ENCODE measurements at regions not wholly inside any gene's neighbourhood (a gene's known extent, or its start where the extent isn't known, plus 50 kb on each side); places are given as distances from the start of the nearest gene placed in this dataset.
A peak's percentile ranks its signal among the peaks of the same experiment; 100 is the strongest.

DNA sequence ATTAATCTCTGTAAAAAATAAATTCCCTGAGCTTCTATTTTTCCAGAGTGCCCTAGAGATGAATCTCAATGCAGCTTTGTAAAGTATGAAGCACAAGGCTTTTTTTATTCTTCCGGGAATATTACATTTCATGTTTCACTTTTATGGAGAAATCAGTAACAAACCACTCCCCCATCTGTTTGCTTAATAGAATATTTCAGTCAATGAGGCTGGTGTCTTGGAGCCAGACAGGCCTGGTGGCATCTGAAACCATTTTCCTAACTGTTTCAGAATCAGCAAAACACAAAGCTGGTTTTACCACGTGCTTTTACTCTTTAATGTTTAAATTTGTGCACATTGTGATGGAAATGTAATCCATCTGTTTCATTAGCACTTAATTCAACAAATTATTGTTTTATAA is 400.8 kb upstream of the HSF2 start:
- no peak for DNase-seq (ENCODE audit: low read depth, low spot score)

DNA sequence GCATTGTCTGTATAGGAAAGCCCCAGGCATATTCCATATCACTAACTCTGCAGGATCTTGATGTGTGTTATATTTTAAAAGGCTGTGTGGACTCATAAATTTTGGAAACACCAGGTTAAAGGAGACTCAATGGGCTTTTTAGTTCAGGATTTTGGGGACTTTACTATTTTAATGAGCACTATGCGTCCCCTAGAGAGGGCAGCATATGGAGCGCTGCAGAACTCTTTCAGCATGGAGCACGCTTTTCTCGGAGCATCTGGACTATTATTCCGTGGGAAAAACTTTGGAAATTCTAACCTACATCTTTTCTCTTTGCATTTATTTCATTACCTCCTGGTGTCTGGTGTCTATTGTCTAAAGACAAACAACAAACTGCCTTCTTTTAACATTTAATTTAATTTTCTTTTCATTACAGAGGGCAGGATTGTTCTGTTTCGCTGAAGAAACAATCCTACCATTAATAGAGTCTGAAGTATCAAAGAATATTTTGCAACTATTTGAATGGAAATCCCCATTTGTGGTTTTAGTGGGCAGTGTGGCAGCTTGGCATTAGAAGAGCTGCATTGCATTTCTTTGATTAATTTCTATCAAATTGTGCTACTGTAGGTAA is 399.9 kb upstream of the HSF2 start:
- no peak for DNase-seq (ENCODE audit: low read depth, low spot score)

DNA sequence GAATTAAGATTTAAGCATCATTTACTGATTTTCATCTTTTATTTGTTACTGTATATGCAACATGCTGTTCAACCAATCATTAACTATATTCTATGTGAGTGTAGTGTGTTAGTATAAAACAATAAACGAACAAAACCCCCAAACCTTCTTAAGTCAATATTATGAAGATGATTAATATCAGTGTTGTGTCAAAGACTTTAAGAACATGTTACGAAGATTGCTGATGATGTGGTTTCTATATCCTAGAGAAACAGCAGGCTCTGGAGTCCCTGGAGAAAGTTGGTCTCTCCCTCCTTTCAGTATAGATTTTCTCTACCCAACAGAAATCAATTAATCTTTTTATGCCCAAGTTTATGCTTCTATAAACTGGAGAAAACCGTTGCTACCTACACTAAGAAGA is 393.8 kb upstream of the HSF2 start:
- peak; percentile 67 for DNase-seq (ENCODE audit: low read depth, low spot score)

DNA sequence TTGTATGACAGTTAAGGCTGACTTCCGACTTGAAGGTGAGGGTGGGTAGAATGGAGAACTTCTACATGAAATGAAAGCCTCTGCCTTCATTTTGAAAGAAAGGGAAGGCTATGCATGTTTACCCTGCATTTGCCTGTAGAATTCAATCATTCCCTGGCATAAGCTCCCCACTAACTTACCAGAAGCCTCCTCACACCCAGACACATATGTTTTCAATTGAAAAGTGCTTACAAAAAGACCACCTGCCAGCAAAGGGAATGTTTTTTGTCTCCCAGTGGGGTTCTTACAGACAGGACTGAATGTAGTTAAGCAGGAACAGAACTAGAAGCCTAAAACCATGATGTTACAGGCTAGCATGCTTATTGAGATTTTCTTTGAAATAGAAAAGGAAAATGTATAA is 392.1 kb upstream of the HSF2 start:
- peak; percentile 87 for DNase-seq (ENCODE audit: low read depth, low spot score)

DNA sequence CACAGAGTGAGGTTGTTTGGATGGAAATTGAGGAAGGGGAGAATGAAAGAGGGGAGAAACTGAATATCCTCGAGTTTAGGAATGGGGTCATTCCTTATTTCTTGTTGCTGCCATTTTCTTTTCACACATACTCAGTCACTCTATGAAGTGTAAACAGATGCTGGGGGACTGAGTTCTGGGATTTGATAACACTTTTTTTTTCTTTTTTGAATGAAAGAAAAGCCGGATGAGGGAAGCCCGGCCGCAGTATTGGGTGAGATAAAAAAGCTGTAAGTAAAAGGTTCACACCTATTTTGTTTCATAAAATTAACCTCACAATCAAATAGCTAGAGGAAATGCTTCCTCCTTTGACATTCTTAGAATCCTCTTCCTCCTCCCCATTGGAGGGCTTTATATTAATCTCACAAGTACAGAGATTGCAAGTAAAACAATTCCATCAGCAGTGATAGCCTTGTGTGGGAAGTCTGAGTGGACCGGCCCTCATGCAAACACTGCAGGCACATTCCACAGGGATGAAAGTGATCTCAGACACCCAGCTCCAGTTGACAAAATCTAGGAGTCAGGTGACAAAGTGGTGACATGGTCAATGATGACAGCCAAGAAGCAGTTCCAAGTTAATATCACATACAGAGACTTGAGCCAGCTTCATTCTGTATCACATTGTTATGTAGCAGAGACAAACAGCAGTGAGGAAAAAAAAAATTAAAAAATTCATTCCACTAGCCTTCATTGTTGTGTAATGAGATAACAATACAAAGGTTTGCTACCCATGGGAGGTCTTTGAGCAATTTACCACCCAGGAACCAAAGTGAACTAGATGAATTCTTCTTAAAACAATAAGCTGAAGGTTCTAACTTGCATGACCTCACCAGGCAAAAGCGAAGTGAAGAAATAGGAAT is 391.1 kb upstream of the HSF2 start:
- DNase-seq (ENCODE audit: low read depth, low spot score) = no peak

DNA sequence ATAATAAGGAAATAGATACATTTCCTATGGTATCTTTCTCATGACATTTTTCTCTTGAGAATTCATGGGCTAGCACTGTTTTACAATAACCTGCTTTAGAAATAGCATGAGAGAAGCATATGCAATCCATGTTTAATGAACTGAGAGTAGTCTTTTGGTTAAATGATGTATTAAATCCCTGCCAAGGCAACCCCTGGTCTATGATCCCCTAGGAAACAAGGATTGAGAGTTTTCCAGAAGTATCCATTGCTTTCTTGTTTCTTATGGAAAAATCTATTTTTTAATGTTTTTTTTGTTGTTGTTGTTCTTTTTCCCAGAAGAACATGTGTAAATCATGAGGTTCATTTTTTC is 390.5 kb upstream of the HSF2 start:
- DNase-seq (ENCODE audit: low read depth, low spot score) = no peak

DNA sequence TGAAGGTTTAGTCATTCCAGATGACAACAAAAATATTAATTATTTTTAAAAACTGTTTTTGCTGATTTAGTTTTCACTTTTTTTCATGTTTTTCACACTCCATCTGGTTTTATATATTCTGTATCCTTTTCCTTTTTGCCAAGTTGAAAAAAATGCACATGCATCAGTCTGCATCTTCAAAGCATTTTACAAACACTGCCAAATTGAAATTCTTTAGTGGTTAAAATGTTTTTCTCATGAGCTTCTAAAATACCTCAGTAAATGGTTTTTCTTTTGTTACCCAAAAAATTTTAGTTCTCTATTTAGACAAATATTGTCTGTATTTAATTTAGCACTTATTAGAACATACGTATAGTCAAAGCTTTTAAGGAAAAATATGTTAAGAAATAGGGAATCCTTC is 386.9 kb upstream of the HSF2 start:
- DNase-seq (ENCODE audit: low read depth, low spot score) = no peak

DNA sequence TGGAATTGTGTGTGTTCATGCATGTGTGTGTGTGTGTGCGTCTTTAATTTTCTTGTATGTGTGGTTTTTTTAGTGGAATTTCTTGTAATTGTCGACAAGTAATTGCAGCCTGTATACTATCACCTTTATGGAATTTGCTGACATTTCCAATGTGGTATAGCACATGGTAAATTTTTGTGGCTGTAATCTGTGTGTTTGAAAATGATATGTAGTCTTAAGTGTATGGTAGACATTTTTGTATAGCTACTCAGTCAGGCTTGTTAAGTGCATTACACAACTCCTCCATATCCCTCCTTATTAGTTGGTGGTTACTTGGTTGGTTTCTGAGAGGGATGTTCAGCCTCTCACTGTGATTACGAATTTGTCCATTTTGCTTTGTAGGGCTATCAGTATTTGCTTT is 384.5 kb upstream of the HSF2 start:
- no peak for DNase-seq (ENCODE audit: low read depth, low spot score)

DNA sequence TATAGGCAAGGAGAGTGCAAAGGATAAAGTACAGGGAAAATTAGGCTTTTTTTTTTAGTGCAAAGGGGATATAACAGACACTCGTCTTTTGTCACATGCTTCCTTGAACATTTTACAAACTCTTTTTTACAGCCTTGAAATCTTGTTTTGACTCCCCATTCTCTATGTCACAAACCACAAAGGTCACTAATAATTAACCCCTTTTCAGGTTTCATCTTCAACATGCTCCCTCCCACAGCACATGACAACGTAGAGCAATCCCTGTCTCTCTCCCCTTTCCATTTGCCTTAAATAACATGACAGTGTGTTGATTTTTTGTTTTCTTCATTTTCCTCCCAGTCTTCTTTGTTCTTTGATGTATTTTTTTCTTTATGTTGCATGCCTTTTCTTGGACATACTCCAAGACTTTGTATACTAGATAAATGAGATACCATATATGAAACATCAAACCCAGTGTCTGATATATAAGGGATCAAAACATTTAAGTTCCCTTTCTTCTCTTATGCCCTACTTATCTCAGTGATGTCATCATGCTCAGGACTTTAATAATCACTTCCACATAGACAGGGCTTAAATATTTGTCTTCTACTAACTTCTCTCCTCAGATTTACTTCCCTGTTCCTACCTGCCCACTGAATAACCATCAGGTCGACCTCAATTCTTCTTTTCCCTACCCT is 378.7 kb upstream of the HSF2 start:
- DNase-seq (ENCODE audit: low read depth, low spot score) = no peak

DNA sequence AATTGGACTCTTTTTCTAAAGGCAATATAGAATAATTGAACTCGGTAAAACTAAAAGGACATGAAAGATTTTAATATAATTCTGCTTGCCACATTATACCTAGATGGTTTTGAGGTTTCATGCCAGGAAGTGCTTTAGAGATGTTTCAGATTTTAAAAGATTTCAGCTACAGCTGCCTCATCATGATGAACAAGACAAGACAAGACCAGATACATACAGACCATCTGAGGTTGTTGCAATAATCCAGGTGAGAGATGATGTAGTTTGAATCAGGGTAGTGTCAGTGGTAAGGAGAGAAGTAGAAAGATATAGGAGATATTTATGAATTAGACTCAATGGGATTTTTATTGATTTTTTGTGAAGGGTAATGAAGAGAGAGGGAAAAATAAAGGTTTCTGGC is 374.3 kb upstream of the HSF2 start:
- no peak for DNase-seq (ENCODE audit: low read depth, low spot score)

DNA sequence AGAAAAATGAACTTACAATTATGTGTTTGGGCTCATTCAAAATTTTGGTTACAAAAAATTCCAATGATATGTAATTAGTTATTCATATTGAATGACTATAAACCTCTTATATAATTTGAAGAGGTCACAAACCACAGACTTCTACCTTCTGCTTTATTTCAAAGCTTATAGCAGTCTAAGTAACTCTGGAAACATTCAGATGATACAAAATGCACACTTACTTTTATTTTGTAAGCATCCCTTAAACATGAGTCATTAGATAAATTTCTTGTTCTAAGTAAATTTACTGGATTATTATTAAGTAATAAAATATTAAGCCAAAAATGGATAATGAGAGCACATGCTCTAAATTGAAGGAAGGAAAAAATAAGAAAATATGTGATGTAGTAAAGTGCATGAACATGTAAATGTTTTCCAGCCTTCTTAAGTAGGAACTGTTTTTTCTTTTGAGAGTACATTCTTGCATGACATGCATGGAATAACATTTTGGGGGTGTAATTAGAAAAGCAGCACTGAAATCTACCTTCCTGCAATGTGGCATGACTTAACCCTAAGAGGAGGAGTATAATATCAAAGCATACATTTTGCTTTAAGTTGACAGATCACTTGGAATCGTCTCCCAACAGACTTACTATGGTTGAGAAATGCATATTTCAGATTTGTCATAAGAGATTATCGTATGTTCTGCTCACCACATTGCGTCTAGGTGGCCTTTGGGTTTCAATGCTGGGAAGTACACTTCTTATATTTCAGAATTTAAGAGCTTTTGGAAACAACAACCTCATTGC is 372.7 kb upstream of the HSF2 start:
- no peak for DNase-seq (ENCODE audit: low read depth, low spot score)

DNA sequence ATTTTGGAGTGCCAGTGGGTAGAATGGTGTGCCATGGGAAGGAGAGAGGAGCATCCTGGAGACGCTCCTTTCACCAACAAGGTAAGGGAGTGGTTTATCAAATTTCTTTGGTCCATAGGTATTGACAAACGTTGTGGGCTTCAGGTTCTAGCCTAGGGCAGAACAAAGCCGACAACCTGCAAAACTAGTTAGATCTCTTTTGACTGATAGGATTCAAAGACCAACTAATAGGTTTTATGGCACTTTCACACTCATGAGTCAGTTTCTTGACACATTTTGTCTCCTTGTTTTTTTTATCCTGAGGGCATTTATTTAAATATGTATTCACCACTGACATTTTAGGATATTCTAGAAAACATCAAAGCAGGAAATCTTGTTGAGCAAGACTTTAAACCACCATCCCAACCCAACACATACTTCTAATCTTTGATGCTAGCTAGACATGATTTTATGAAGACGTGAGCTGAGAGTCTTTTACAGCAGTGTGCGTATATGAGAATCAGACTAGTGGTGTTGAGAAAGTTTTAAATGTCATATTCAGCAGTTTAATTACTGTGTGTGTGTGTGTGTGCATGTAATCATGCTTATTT is 370.4 kb upstream of the HSF2 start:
- DNase-seq (ENCODE audit: low read depth, low spot score) = no peak

DNA sequence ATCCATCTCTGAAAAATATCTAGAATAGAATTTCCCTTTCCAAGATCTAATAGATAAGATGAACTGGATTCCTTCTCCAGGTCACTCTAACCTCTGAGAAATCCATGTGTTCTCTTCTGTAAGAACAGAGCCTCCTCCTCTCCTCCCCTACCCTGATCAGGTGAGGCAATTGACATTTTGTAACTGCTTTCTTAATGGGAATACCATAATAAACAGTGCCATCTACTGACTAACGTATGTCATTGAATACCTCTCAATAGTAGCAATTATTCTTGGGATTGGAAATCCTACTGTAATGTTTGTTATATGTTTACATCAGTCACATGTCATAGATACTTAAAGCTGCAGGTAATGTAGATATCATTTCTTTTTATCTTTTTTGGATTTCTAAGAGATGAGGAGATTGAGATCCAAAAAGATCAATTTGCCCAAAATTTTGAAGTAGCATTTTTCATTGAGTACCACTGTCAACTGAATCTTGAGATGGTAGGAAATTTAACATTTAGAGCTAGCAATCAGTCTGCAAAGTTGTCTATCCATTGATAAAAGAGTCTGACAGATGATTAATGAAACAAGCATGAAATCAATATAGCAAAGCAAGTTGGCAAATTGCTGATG is 365.8 kb upstream of the HSF2 start:
- DNase-seq (ENCODE audit: low read depth, low spot score) = peak; percentile 59

DNA sequence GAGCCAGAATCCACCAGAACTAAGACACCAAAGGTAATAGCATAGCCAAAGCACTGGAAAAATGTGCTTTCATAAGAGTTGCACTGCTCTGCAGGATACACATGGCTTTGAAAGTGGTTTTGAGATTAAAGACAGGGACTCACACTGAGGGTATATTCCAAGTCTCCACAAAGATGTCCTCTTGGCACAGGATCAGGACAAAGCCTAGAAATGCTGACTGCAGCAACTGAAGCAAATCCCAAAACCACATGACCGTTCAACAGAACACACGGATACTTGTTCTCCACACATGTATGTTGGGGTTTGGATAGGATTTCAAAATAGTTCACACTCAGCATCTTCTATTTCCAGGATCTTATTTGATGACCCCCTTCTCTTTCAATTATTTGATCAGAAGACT is 364.3 kb upstream of the HSF2 start:
- DNase-seq (ENCODE audit: low read depth, low spot score) = no peak

DNA sequence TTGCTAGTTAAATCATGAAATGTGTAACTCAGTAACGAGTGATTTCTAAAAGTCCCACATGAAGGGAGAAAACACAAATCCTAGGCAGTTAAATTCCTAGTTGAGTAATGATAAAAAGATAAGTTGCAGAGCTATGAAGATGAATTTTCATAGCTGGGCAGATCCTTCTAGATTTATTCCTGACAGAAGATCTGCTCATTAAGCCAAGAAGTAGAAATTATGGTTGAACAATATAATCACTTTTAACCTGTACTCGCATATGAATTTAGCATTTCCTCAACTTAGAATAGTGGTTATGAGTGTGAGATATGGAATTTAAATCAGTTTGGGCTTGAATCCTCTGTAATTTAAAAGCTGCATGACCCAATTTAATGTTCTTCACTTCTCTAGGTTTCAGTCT is 359.2 kb upstream of the HSF2 start:
- no peak for DNase-seq (ENCODE audit: low read depth, low spot score)

DNA sequence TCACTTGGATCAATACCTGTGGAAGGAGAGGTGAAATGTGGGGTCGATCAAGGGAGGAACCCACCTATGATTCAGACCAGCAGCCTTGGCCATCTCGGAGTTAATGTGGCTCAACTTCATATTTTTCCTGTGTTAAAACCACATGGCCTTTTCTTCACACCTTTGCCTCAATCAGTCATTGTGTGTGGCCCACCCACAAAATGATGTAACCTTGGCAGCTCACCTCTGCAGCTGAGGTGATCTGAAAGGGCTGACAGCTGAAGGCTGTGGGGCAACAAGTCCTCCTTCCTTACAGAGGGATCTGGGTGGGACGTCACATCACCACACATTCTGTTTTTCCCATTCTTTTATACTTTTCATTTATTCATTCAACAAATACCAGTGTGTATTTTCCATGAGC is 357.1 kb upstream of the HSF2 start:
- no peak for DNase-seq (ENCODE audit: low read depth, low spot score)

DNA sequence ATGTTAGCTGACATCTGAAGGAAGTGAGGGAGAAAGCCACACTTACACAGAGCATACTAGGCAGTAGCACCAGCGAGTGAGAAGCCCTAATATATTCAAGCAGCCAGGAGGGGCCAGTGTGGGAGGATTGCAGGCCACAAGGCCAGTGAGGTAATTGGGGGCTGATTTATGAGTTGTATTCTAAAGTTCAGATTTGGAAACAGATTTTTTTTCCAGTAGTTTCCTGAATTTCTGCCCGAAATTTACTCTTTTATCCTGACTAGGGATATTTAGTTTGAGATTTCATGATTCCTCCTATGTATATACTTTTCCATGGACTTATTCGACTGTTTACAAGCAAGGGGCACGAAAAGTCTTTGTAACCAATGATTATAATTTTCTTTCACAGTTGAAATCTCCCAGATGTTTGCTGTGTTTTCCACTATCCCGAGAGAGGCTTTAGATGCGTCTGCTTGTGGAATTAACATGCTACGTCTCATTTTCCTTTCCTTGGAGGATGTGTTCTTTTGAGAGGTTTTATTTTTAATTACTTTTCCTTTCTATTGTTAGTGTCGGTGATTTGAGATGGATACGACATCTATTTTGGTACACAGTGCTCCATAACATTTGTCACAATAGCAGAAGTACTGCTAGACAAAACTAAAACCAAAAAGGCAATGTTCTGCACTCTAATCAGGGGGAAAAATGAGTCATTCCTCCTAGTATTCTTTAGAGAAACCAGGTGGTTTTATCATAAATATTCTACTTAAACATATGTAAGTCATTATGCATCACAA is 356.3 kb upstream of the HSF2 start:
- DNase-seq (ENCODE audit: low read depth, low spot score) = no peak

DNA sequence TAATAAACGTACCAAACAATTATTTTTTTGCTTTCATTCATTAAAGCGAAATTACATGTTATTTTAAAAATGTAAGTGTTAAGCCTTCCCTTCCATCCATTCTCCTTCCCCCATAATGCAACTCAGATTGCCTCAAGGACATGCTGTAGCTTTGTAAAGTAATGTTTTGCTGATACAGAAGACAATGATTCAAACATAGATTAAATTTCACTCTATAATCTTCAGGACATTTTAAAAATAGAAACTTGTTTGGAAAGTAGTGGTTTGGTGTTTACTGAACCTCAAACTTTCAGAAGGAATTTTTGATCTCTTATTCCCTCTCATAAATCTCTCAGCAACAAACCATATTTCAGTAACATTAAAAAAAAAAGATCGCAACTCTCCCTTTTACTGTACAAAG is 350.9 kb upstream of the HSF2 start:
- DNase-seq (ENCODE audit: low read depth, low spot score) = no peak

DNA sequence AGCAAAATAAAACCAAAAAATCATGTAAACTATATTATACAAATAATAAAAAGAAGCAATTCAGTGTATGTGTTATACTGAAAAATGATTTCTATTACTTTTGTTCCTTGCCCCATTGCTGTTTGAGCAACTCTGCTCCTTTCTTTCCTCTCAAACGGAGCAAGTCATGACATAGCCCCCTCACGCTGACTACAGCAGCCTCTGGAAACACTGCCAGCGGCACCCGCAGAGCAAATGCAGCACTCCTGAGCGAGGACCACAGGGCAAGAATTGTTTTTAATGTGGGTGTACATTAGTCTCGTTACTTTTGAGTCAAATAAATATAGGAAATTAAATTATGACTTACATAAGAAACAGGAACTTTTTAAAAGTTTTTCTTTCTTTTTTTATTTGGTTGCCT is 350.1 kb upstream of the HSF2 start:
- no peak for DNase-seq (ENCODE audit: low read depth, low spot score)

DNA sequence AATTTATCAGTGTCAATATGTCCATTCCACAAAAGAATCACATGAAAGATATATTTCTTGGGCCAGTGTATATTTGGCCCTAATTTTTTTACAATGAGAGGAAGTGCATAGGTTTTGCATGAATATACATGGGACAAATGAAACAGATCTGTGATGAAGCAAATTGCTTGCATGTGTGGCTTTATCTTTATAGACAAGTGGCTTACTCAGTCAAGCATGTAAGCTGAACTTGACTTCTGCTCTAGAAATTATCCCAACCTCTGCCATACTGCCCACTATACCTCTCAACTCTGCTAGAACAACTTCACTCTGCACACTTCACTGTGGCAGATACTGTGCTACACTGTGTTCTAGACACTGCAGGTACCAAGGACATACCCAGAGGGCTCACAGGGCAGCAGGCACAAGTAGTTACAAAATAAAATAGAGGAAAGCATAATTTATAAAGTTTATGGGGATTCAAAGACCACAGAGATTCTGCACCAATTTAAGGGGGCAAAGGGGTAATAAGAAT is 349.2 kb upstream of the HSF2 start:
- no peak for DNase-seq (ENCODE audit: low read depth, low spot score)

Data from brain pericyte (primary cell).